ENCODE measurements at regions not wholly inside any gene's neighbourhood (a gene's known extent, or its start where the extent isn't known, plus 50 kb on each side); places are given as distances from the start of the nearest gene placed in this dataset.
A peak's percentile ranks its signal among the peaks of the same experiment; 100 is the strongest.

GRCh38 chr7:45413419-45413818 lies 160.7 kb upstream of the ADCY1 start:
- no peak overlapping the region for H3K27ac Mint-ChIP-seq
- no peaks in the 10 kb centered on the region for H3K9me3 Mint-ChIP-seq (ENCODE audit: low read depth)
- ChIA-PET CTCF (interaction anchor here (0.6 kb wide), 1 partner anchor 225 kb away, joined by 4 read pairs; no protein-coding TSS in a partner anchor), POLR2A (no interaction called here)
- peaks cover 5% of the 10 kb centered on the region for H3K27me3 Mint-ChIP-seq
- H3K36me3 Mint-ChIP-seq (ENCODE audit: low read depth) = no peaks in the 10 kb centered on the region
- H3K4me1 Mint-ChIP-seq = peaks cover 3% of the 10 kb centered on the region
- no peak overlapping the region for H3K4me3 Mint-ChIP-seq
- ATAC-seq (no peak), DNase-seq (no peak)
- intact Hi-C loops (cut with DNase I, micrococcal nuclease) = no loop called here

GRCh38 chr7:45414226-45414625 lies 159.9 kb upstream of the ADCY1 start:
- POLR2A ChIA-PET = no interaction called here
- no peaks in the 10 kb centered on the region for H3K36me3 Mint-ChIP-seq (ENCODE audit: low read depth)
- peaks cover 3% of the 10 kb centered on the region for H3K4me1 Mint-ChIP-seq
- intact Hi-C loops (cut with DNase I, micrococcal nuclease) = no loop called here
- DNase-seq (no peak), ATAC-seq (no peak)
- CTCF ChIA-PET = interaction anchor here (0.6 kb wide), 1 partner anchor 224 kb away, joined by 4 read pairs; no protein-coding TSS in a partner anchor
- H3K27ac Mint-ChIP-seq = no peak overlapping the region
- no peaks in the 10 kb centered on the region for H3K9me3 Mint-ChIP-seq (ENCODE audit: low read depth)
- H3K4me3 Mint-ChIP-seq = no peak overlapping the region
- H3K27me3 Mint-ChIP-seq = peaks cover 5% of the 10 kb centered on the region

- H3K36me3 Mint-ChIP-seq (ENCODE audit: low read depth) = no peaks in the 10 kb centered on the region
- ATAC-seq (no peak), DNase-seq (no peak)
- ChIA-PET CTCF (no interaction called here), POLR2A (no interaction called here)
- H3K4me3 Mint-ChIP-seq = no peak overlapping the region
- H3K27me3 Mint-ChIP-seq = peaks cover 10% of the 10 kb centered on the region
- no peak overlapping the region for H3K27ac Mint-ChIP-seq
- intact Hi-C loops (cut with DNase I, micrococcal nuclease) = no loop called here
- no peaks in the 10 kb centered on the region for H3K9me3 Mint-ChIP-seq (ENCODE audit: low read depth)
- H3K4me1 Mint-ChIP-seq = peaks cover 3% of the 10 kb centered on the region
These were observed 158.9 kb upstream of the ADCY1 start for GRCh38 chr7:45415265-45415664.

- intact Hi-C loops (cut with DNase I, micrococcal nuclease) = no loop called here
- ATAC-seq = peak; percentile 42
- Mint-ChIP-seq H3K36me3 (ENCODE audit: low read depth) (no peaks in the 10 kb centered on the region), H3K9me3 (ENCODE audit: low read depth) (no peaks in the 10 kb centered on the region), H3K4me3 (no peak overlapping the region), H3K27ac (no peak overlapping the region), H3K4me1 (peaks cover 3% of the 10 kb centered on the region), H3K27me3 (peaks cover 12% of the 10 kb centered on the region)
- no peak for DNase-seq
- ChIA-PET POLR2A (no interaction called here), CTCF (interaction anchor here (1.2 kb wide), 1 partner anchor 10 kb away, joined by 3 read pairs; no protein-coding TSS in a partner anchor)
These were observed 157.3 kb upstream of the ADCY1 start for GRCh38 chr7:45416846-45417245.

GRCh38 chr7:45417268-45417667 lies 156.9 kb upstream of the ADCY1 start:
- peaks cover 12% of the 10 kb centered on the region for H3K27me3 Mint-ChIP-seq
- H3K36me3 Mint-ChIP-seq (ENCODE audit: low read depth) = no peaks in the 10 kb centered on the region
- no peak overlapping the region for H3K27ac Mint-ChIP-seq
- no peak overlapping the region for H3K4me3 Mint-ChIP-seq
- ChIA-PET CTCF (interaction anchor here (1.2 kb wide), 1 partner anchor 10 kb away, joined by 3 read pairs; no protein-coding TSS in a partner anchor), POLR2A (no interaction called here)
- ATAC-seq (no peak), DNase-seq (no peak)
- intact Hi-C loops (cut with DNase I, micrococcal nuclease) = no loop called here
- peaks cover 3% of the 10 kb centered on the region for H3K4me1 Mint-ChIP-seq
- no peaks in the 10 kb centered on the region for H3K9me3 Mint-ChIP-seq (ENCODE audit: low read depth)

- no peaks in the 10 kb centered on the region for H3K9me3 Mint-ChIP-seq (ENCODE audit: low read depth)
- peaks cover 3% of the 10 kb centered on the region for H3K4me1 Mint-ChIP-seq
- H3K36me3 Mint-ChIP-seq (ENCODE audit: low read depth) = no peaks in the 10 kb centered on the region
- ChIA-PET CTCF (no interaction called here), POLR2A (no interaction called here)
- H3K4me3 Mint-ChIP-seq = no peak overlapping the region
- ATAC-seq (no peak), DNase-seq (no peak)
- intact Hi-C loops (cut with DNase I, micrococcal nuclease) = no loop called here
- H3K27ac Mint-ChIP-seq = no peak overlapping the region
- H3K27me3 Mint-ChIP-seq = peaks cover 14% of the 10 kb centered on the region
These were observed 156.4 kb upstream of the ADCY1 start for GRCh38 chr7:45417735-45418134.

GRCh38 chr7:45420843-45421495 lies 153.2 kb upstream of the ADCY1 start:
- Mint-ChIP-seq H3K9me3 (ENCODE audit: low read depth) (no peaks in the 10 kb centered on the region), H3K27me3 (peaks cover 20% of the 10 kb centered on the region), H3K27ac (no peak overlapping the region), H3K4me1 (peaks cover 3% of the 10 kb centered on the region), H3K36me3 (ENCODE audit: low read depth) (no peaks in the 10 kb centered on the region), H3K4me3 (no peak overlapping the region)
- intact Hi-C loops (cut with DNase I, micrococcal nuclease) = no loop called here
- ATAC-seq (no peak), DNase-seq (no peak)
- ChIA-PET CTCF (no interaction called here), POLR2A (no interaction called here)

- ChIA-PET POLR2A (no interaction called here), CTCF (no interaction called here)
- DNase-seq (no peak), ATAC-seq (no peak)
- intact Hi-C loops (cut with DNase I, micrococcal nuclease) = no loop called here
- Mint-ChIP-seq H3K27me3 (peaks cover 20% of the 10 kb centered on the region), H3K27ac (no peak overlapping the region), H3K4me1 (peaks cover 1% of the 10 kb centered on the region), H3K9me3 (ENCODE audit: low read depth) (no peaks in the 10 kb centered on the region), H3K36me3 (ENCODE audit: low read depth) (no peaks in the 10 kb centered on the region), H3K4me3 (no peak overlapping the region)
These were observed 152.4 kb upstream of the ADCY1 start for GRCh38 chr7:45421806-45422205.

- Mint-ChIP-seq H3K27me3 (peaks cover 16% of the 10 kb centered on the region), H3K4me1 (no peaks in the 10 kb centered on the region), H3K36me3 (ENCODE audit: low read depth) (no peaks in the 10 kb centered on the region), H3K27ac (no peak overlapping the region), H3K9me3 (ENCODE audit: low read depth) (no peaks in the 10 kb centered on the region), H3K4me3 (no peak overlapping the region)
- ChIA-PET POLR2A (no interaction called here), CTCF (no interaction called here)
- intact Hi-C loops (cut with DNase I, micrococcal nuclease) = no loop called here
- DNase-seq (no peak), ATAC-seq (no peak)
These were observed 143.8 kb upstream of the ADCY1 start for GRCh38 chr7:45430397-45430796.

- DNase-seq (no peak), ATAC-seq (no peak)
- Mint-ChIP-seq H3K9me3 (ENCODE audit: low read depth) (no peaks in the 10 kb centered on the region), H3K4me3 (no peak overlapping the region), H3K27ac (no peak overlapping the region), H3K36me3 (ENCODE audit: low read depth) (no peaks in the 10 kb centered on the region), H3K27me3 (peaks cover 29% of the 10 kb centered on the region), H3K4me1 (no peaks in the 10 kb centered on the region)
- POLR2A ChIA-PET = no interaction called here
- CTCF ChIA-PET = interaction anchor here (0.8 kb wide), 2 partner anchors 69 to 420 kb away, joined by 3 read pairs; no protein-coding TSS in a partner anchor
- intact Hi-C loops (cut with DNase I, micrococcal nuclease) = no loop called here
These were observed 139.9 kb upstream of the ADCY1 start for GRCh38 chr7:45434167-45434784.

- Mint-ChIP-seq H3K4me3 (no peak overlapping the region), H3K27me3 (peaks cover 31% of the 10 kb centered on the region), H3K27ac (no peak overlapping the region), H3K4me1 (no peaks in the 10 kb centered on the region), H3K9me3 (ENCODE audit: low read depth) (no peaks in the 10 kb centered on the region), H3K36me3 (ENCODE audit: low read depth) (no peaks in the 10 kb centered on the region)
- intact Hi-C loops (cut with DNase I, micrococcal nuclease) = no loop called here
- ChIA-PET POLR2A (no interaction called here), CTCF (no interaction called here)
- DNase-seq = no peak
- no peak for ATAC-seq
These were observed 139.0 kb upstream of the ADCY1 start for GRCh38 chr7:45435131-45435530.

- H3K4me3 Mint-ChIP-seq = no peak overlapping the region
- H3K27me3 Mint-ChIP-seq = peaks cover 30% of the 10 kb centered on the region
- POLR2A ChIA-PET = no interaction called here
- intact Hi-C loops (cut with DNase I, micrococcal nuclease) = no loop called here
- DNase-seq = no peak
- H3K4me1 Mint-ChIP-seq = no peaks in the 10 kb centered on the region
- no peak for ATAC-seq
- no peaks in the 10 kb centered on the region for H3K36me3 Mint-ChIP-seq (ENCODE audit: low read depth)
- CTCF ChIA-PET = no interaction called here
- H3K9me3 Mint-ChIP-seq (ENCODE audit: low read depth) = no peaks in the 10 kb centered on the region
- H3K27ac Mint-ChIP-seq = no peak overlapping the region
These were observed 138.3 kb upstream of the ADCY1 start for GRCh38 chr7:45435846-45436245.
